H1 (cell line): ENCODE measurements at regions not wholly inside any gene's neighbourhood (a gene's known extent, or its start where the extent isn't known, plus 50 kb on each side); places are given as distances from the start of the nearest gene placed in this dataset.

ENCODE experiments used
- CTCF ChIA-PET: fragments of 300-600 bp; sonication (Branson Sonifier 250); formaldehyde crosslinking; loops from one replicate; lab custom pipeline; 2021; ENCODE audit not compliant: partially characterized antibody; lab: Charles Lee
- POLR2A ChIA-PET: fragments of 300-600 bp; sonication (Branson Sonifier 250); formaldehyde crosslinking; loops from one replicate; lab custom pipeline; 2021; ENCODE audit warnings: inconsistent platforms; ENCODE audit not compliant: partially characterized antibody; lab: Charles Lee
- DNase-seq, 2 experiments: peaks; one replicate each; pipeline versions ENCODE4 v3.0.0 to v3.0.0-alpha.2; 2010 to 2022; ENCODE audit warnings: low spot score in 2 of 2, low read depth in 1 of 2, mixed read lengths in 1 of 2
- FAIRE-seq: peaks from 2 replicates; lab custom pipeline; 2011; peaks lifted over from hg19 to GRCh38; lab: Jason Lieb, UNC
- H2AFZ ChIP-seq: 2 replicates; pipeline ENCODE4 v1.8.1; 2012; ENCODE audit warnings: low read length, inconsistent platforms
- H2AK5ac ChIP-seq: 2 replicates; pipeline ENCODE4 v1.6.1; 2013; ENCODE audit warnings: low read depth, low read length
- H2BK120ac ChIP-seq: replicated peaks from 2 replicates; pipeline ENCODE3; 2013; ENCODE audit warnings: low read depth, low read length, inconsistent platforms
- H2BK12ac ChIP-seq: 2 replicates; pipeline ENCODE4 v1.6.1; 2013; ENCODE audit warnings: low read depth, low read length
- H2BK15ac ChIP-seq: 2 replicates; pipeline ENCODE4 v1.6.1; 2013; ENCODE audit warnings: low read length
- H2BK20ac ChIP-seq: 2 replicates; pipeline ENCODE4 v1.6.1; 2013; ENCODE audit warnings: low read length
- H2BK5ac ChIP-seq: 2 replicates; pipeline ENCODE4 v1.6.1; 2013; ENCODE audit warnings: low read depth, low read length
- H3K14ac ChIP-seq: 2 replicates; pipeline ENCODE4 v1.6.1; 2013; ENCODE audit warnings: inconsistent platforms; ENCODE audit not compliant: insufficient read length
- H3K18ac ChIP-seq: 2 replicates; pipeline ENCODE4 v1.6.1; 2013; ENCODE audit warnings: low read length; ENCODE audit errors: extremely low read depth
- H3K23ac ChIP-seq: 2 replicates; pipeline ENCODE4 v1.6.1; 2013; ENCODE audit warnings: inconsistent platforms; ENCODE audit not compliant: insufficient read length
- H3K23me2 ChIP-seq: 2 replicates; pipeline ENCODE4 v1.6.1; 2013; ENCODE audit warnings: low read depth, low read length
- H3K27ac ChIP-seq: 2 replicates; pipeline ENCODE4 v1.6.1; 2011; ENCODE audit warnings: low read depth, low read length, inconsistent platforms
- H3K27me3 ChIP-seq, 4 experiments: replicated peaks in 1 of 4; 1 replicate in 1 of 4; 2 replicates in 3 of 4; pipeline versions ENCODE4 v1.6.1 to v1.8.1; 2011 to 2013; ENCODE audit warnings: low read length in 3 of 4, mild to moderate bottlenecking in 3 of 4, inconsistent platforms in 2 of 4, mixed read lengths in 2 of 4, moderate library complexity in 1 of 4; ENCODE audit not compliant: control insufficient read depth in 3 of 4, insufficient read depth in 3 of 4; ENCODE audit errors: extremely low read depth in 1 of 4
- H3K36me3 ChIP-seq, 4 experiments: 2 replicates each; pipeline versions ENCODE4 v1.6.1 to v1.8.1; 2011 to 2013; ENCODE audit warnings: mild to moderate bottlenecking in 4 of 4, low read length in 3 of 4, moderate library complexity in 2 of 4, control low read depth in 1 of 4, inconsistent platforms in 1 of 4; ENCODE audit not compliant: insufficient read depth in 4 of 4, control insufficient read depth in 2 of 4
- H3K4ac ChIP-seq: replicated peaks from 2 replicates; pipeline ENCODE3; 2013; ENCODE audit warnings: low read length, low read depth, mixed read lengths, inconsistent platforms; ENCODE audit not compliant: insufficient read length
- H3K4me1 ChIP-seq, 4 experiments: replicated peaks in 1 of 4; 1 replicate in 1 of 4; 2 replicates in 3 of 4; pipeline versions ENCODE4 v1.6.1 to v1.8.1; 2011 to 2013; ENCODE audit warnings: low read length in 3 of 4, inconsistent platforms in 2 of 4, mixed read lengths in 1 of 4; ENCODE audit not compliant: insufficient read depth in 4 of 4, control insufficient read depth in 3 of 4
- H3K4me2 ChIP-seq, 2 experiments: 2 replicates each; pipeline versions ENCODE4 v1.6.1 to v1.8.1; 2011 to 2013; ENCODE audit warnings: low read depth in 2 of 2, low read length in 2 of 2, control low read depth in 1 of 2, inconsistent platforms in 1 of 2, mild to moderate bottlenecking in 1 of 2; ENCODE audit not compliant: insufficient read depth in 1 of 2
- H3K4me3 ChIP-seq, 4 experiments: fragments of 200-600, 300-600 bp in 1 of 4; sonication (generic), shearing (Covaris generic), sonication (Bioruptor Twin) in 1 of 4; 2 replicates each; pipeline versions ENCODE4 v1.5.1 to v1.8.1; 2011 to 2016; ENCODE audit warnings: low read length in 4 of 4, low read depth in 3 of 4, control low read depth in 2 of 4, inconsistent platforms in 2 of 4, mild to moderate bottlenecking in 2 of 4, mixed read lengths in 1 of 4, moderate library complexity in 1 of 4; ENCODE audit not compliant: insufficient read depth in 2 of 4; ENCODE audit errors: extremely low read depth in 1 of 4
- H3K56ac ChIP-seq: replicated peaks from 2 replicates; pipeline ENCODE3; 2013; ENCODE audit warnings: low read depth, mild to moderate bottlenecking, mixed read lengths, low read length, inconsistent platforms; ENCODE audit not compliant: insufficient read length
- H3K79me1 ChIP-seq: 2 replicates; pipeline ENCODE4 v1.6.1; 2013; ENCODE audit warnings: low read depth, low read length, control low read depth
- H3K79me2 ChIP-seq, 2 experiments: 2 replicates each; pipeline versions ENCODE4 v1.6.1 to v1.8.1; 2012 to 2013; ENCODE audit warnings: low read length in 2 of 2, mild to moderate bottlenecking in 2 of 2, inconsistent platforms in 1 of 2; ENCODE audit not compliant: insufficient read depth in 2 of 2, control insufficient read depth in 1 of 2
- H3K9ac ChIP-seq, 4 experiments: replicated peaks in 1 of 4; 1 replicate in 1 of 4; 2 replicates in 3 of 4; pipeline versions ENCODE4 v1.6.1 to v1.8.1; 2011 to 2013; ENCODE audit warnings: low read depth in 3 of 4, low read length in 3 of 4, control low read depth in 2 of 4, mild to moderate bottlenecking in 2 of 4, moderate library complexity in 2 of 4, inconsistent platforms in 1 of 4; ENCODE audit errors: extremely low read depth in 1 of 4
- H3K9me3 ChIP-seq, 2 experiments: 2 replicates each; pipeline versions ENCODE4 v1.6.1 to v1.8.1; 2012 to 2013; ENCODE audit warnings: mild to moderate bottlenecking in 2 of 2, moderate library complexity in 2 of 2, control low read depth in 1 of 2, inconsistent platforms in 1 of 2, low read depth in 1 of 2, low read length in 1 of 2, mixed read lengths in 1 of 2; ENCODE audit not compliant: insufficient read depth in 2 of 2
- H4K20me1 ChIP-seq, 2 experiments: replicated peaks in 1 of 2; 2 replicates each; pipeline versions ENCODE3 to v1.8.1; 2011 to 2013; ENCODE audit warnings: inconsistent platforms in 2 of 2, low read length in 2 of 2, mild to moderate bottlenecking in 1 of 2; ENCODE audit not compliant: insufficient read depth in 2 of 2, control insufficient read depth in 1 of 2
- H4K5ac ChIP-seq: 2 replicates; pipeline ENCODE4 v1.6.1; 2013; ENCODE audit warnings: low read length, low read depth, mixed read lengths, inconsistent platforms; ENCODE audit not compliant: insufficient read length
- H4K8ac ChIP-seq: 2 replicates; pipeline ENCODE4 v1.8.0; 2013; ENCODE audit warnings: mild to moderate bottlenecking, moderate library complexity, low read length, inconsistent platforms; ENCODE audit not compliant: insufficient read depth; ENCODE audit errors: extremely low read depth
- H4K91ac ChIP-seq: replicated peaks from 2 replicates; pipeline ENCODE3; 2013; ENCODE audit warnings: low read length, mixed read lengths, inconsistent platforms; ENCODE audit not compliant: insufficient read length
- HDAC6 ChIP-seq: IDR thresholded peaks from one replicate; pipeline ENCODE4 v1.7.1; 2012; ENCODE audit warnings: low read depth, mild to moderate bottlenecking, inconsistent platforms, low read length, moderate library complexity
- PHF8 ChIP-seq: fragments of 200-600 bp; sonication (generic); conservative IDR thresholded peaks from 2 replicates; pipeline ENCODE4 v1.7.1; 2012; ENCODE audit warnings: low read depth, mild to moderate bottlenecking, inconsistent platforms, low read length, moderate library complexity
- WGBS, 2 experiments: shearing (Covaris generic) in 1 of 2; methylation state at CpG; one replicate each; pipeline versions ENCODE4 v1.1.6 to v1.1.7; 2013 to 2015; ENCODE audit warnings: low lambda C conversion rate in 2 of 2, mixed read lengths in 2 of 2, inconsistent platforms in 1 of 2, low coverage in 1 of 2, missing lambda C conversion rate in 1 of 2; ENCODE audit not compliant: insufficient replicate concordance in 2 of 2, insufficient coverage in 1 of 2, insufficient read length in 1 of 2; ENCODE audit errors: extremely low coverage in 1 of 2, missing lambda C conversion rate in 1 of 2; 5-methylcytosine and 5-hydroxymethylcytosine counted together

GRCh38 chr3:82002986-82003642 lies 241.7 kb upstream of the GBE1 start:
- H3K23ac ChIP-seq: no peak overlapping the region
- H3K18ac ChIP-seq: no peak overlapping the region
- H3K14ac ChIP-seq: no peak overlapping the region
- H3K56ac ChIP-seq: no peak overlapping the region
- no peaks in the 10 kb centered on the region for H3K79me2 ChIP-seq
- no peak overlapping the region for H3K27ac ChIP-seq
- H3K36me3 ChIP-seq: no peaks in the 10 kb centered on the region
- H3K4me2 ChIP-seq: no peak overlapping the region
- H3K4me1 ChIP-seq: peaks cover 0 to 3% (median 0%) of the 10 kb centered on the region in 4 experiments; a peak in 2 of 7 replicates
- H2AK5ac ChIP-seq: no peak overlapping the region
- ChIA-PET CTCF (no interaction called here), POLR2A (no interaction called here)
- no peak overlapping the region for H3K9ac ChIP-seq
- no peak for DNase-seq
- no peaks in the 10 kb centered on the region for H3K27me3 ChIP-seq
- no peak overlapping the region for H2BK12ac ChIP-seq
- H2AFZ ChIP-seq: no peak overlapping the region
- TF ChIP-seq HDAC6 (no peak), PHF8 (no peak)
- H4K20me1 ChIP-seq: no peaks in the 10 kb centered on the region
- no peaks in the 10 kb centered on the region for H3K9me3 ChIP-seq
- H2BK20ac ChIP-seq: no peak overlapping the region
- H3K4me3 ChIP-seq: no peak overlapping the region
- H4K8ac ChIP-seq: no peak overlapping the region
- H4K5ac ChIP-seq: no peak overlapping the region
- no peak overlapping the region for H3K4ac ChIP-seq
- FAIRE-seq: no peak
- no peak overlapping the region for H2BK5ac ChIP-seq
- no peak overlapping the region for H2BK120ac ChIP-seq
- H3K79me1 ChIP-seq: no peaks in the 10 kb centered on the region
- 81% methylated on average over 2 of the region's 2 CpGs; no CpG with 5 or more reads in 1 of the 2 experiments for WGBS, 2 experiments
- H2BK15ac ChIP-seq: no peak overlapping the region
- H3K23me2 ChIP-seq: no peaks in the 10 kb centered on the region
- no peak overlapping the region for H4K91ac ChIP-seq
